ENCODE measurements at regions not wholly inside any gene's neighbourhood (a gene's known extent, or its start where the extent isn't known, plus 50 kb on each side); places are given as distances from the start of the nearest gene placed in this dataset.

GRCh38 chr3:79968418-79968817 is 200.6 kb upstream of the ROBO1 start:
- TF ChIP-seq CTCF (conservative IDR thresholded peaks at IDR 0.05) (no peak), ZFX (IDR thresholded peaks at IDR 0.05) (no peak)
